ENCODE measurements at regions not wholly inside any gene's neighbourhood (a gene's known extent, or its start where the extent isn't known, plus 50 kb on each side); places are given as distances from the start of the nearest gene placed in this dataset.
A peak's percentile ranks its signal among the peaks of the same experiment; 100 is the strongest.
"Not testable (repeated sequence)": the region's sequence is repeated elsewhere in the genome, so short reads cannot be mapped to it uniquely, and the experiment has no call there.

- no peak for DNase-seq
Measured at GRCh38 chr1:119254067-119254720, 113.7 kb upstream of the WARS2 start.

GRCh38 chr1:119256089-119256488 lies 112.5 kb upstream of the HAO2 start:
- not testable (repeated sequence) for DNase-seq

- no peak for DNase-seq
Measured at GRCh38 chr1:119260506-119260905, 108.1 kb upstream of the HAO2 start.

GRCh38 chr1:119266386-119266785 lies 102.2 kb upstream of the HAO2 start:
- DNase-seq, result no peak

GRCh38 chr1:119266858-119267257 lies 101.7 kb upstream of the HAO2 start:
- DNase-seq, result no peak

GRCh38 chr1:119267288-119267687 lies 101.3 kb upstream of the HAO2 start:
- DNase-seq, result not testable (repeated sequence)

- DNase-seq, result no peak
Measured at GRCh38 chr1:119268879-119269278, 99.7 kb upstream of the HAO2 start.

GRCh38 chr1:119275145-119276134 lies 93.1 kb upstream of the HAO2 start:
- no peak for DNase-seq

- no peak for DNase-seq
Measured at GRCh38 chr1:119276558-119276957, 92.0 kb upstream of the HAO2 start.

- DNase-seq, result no peak
Measured at GRCh38 chr1:119279456-119280381, 88.9 kb upstream of the HAO2 start.

GRCh38 chr1:119285482-119285881 lies 83.1 kb upstream of the HAO2 start:
- no peak for DNase-seq

- DNase-seq, result peak; percentile 39
Measured at GRCh38 chr1:119286587-119287181, 81.9 kb upstream of the HAO2 start.

- no peak for DNase-seq
Measured at GRCh38 chr1:119288751-119289150, 79.8 kb upstream of the HAO2 start.

GRCh38 chr1:119290297-119290696 lies 78.3 kb upstream of the HAO2 start:
- DNase-seq, result no peak

GRCh38 chr1:119291611-119292206 lies 76.9 kb upstream of the HAO2 start:
- DNase-seq, result no peak

GRCh38 chr1:119293797-119294196 lies 74.8 kb upstream of the HAO2 start:
- no peak for DNase-seq

- DNase-seq, result no peak
Measured at GRCh38 chr1:119294199-119294598, 74.4 kb upstream of the HAO2 start.

- DNase-seq, result no peak
Measured at GRCh38 chr1:119294722-119295121, 73.9 kb upstream of the HAO2 start.

- DNase-seq, result no peak
Measured at GRCh38 chr1:119298687-119299303, 69.8 kb upstream of the HAO2 start.

GRCh38 chr1:119302011-119302410 lies 66.6 kb upstream of the HAO2 start:
- no peak for DNase-seq

- no peak for DNase-seq
Measured at GRCh38 chr1:119308130-119308700, 60.4 kb upstream of the HAO2 start.
